ENCODE measurements at regions not wholly inside any gene's neighbourhood (a gene's known extent, or its start where the extent isn't known, plus 50 kb on each side); places are given as distances from the start of the nearest gene placed in this dataset.
"Not testable (repeated sequence)": the region's sequence is repeated elsewhere in the genome, so short reads cannot be mapped to it uniquely, and the experiment has no call there.

GRCh38 chr6:150507361-150507760 lies 92.3 kb upstream of the PLEKHG1 start:
- not testable (repeated sequence) for TF ChIP-seq SUZ12 (IDR thresholded peaks at IDR 0.05); SP1 (IDR thresholded peaks at IDR 0.05); ARNT (IDR thresholded peaks at IDR 0.05); NFRKB (IDR thresholded peaks at IDR 0.05); HDGF (IDR thresholded peaks at IDR 0.05; ENCODE audit: borderline replicate concordance)
